ENCODE measurements at regions not wholly inside any gene's neighbourhood (a gene's known extent, or its start where the extent isn't known, plus 50 kb on each side); places are given as distances from the start of the nearest gene placed in this dataset.

- no peak for TF ChIP-seq CTCF (IDR thresholded peaks at IDR 0.05; ENCODE audit: borderline replicate concordance, insufficient read depth, low read depth, low read length)
- no peak overlapping the region for H3K4me3 ChIP-seq (ENCODE audit: low read depth, low read length)
These were observed 125.5 kb upstream of the TRPC4 start for GRCh38 chr13:37995092-37995491.

GRCh38 chr13:37986811-37987210 lies 117.2 kb upstream of the TRPC4 start:
- no peak for TF ChIP-seq CTCF (IDR thresholded peaks at IDR 0.05; ENCODE audit: borderline replicate concordance, insufficient read depth, low read depth, low read length)
- H3K4me3 ChIP-seq (ENCODE audit: low read depth, low read length), result no peak overlapping the region

GRCh38 chr13:37985281-37985680 lies 115.7 kb upstream of the TRPC4 start:
- H3K4me3 ChIP-seq (ENCODE audit: low read depth, low read length), result no peak overlapping the region
- TF ChIP-seq CTCF (IDR thresholded peaks at IDR 0.05; ENCODE audit: borderline replicate concordance, insufficient read depth, low read depth, low read length), result no peak

GRCh38 chr13:37984357-37984756 lies 114.8 kb upstream of the TRPC4 start:
- no peak overlapping the region for H3K4me3 ChIP-seq (ENCODE audit: low read depth, low read length)
- no peak for TF ChIP-seq CTCF (IDR thresholded peaks at IDR 0.05; ENCODE audit: borderline replicate concordance, insufficient read depth, low read depth, low read length)

GRCh38 chr13:37981932-37982331 lies 112.4 kb upstream of the TRPC4 start:
- H3K4me3 ChIP-seq (ENCODE audit: low read depth, low read length), result no peak overlapping the region
- TF ChIP-seq CTCF (IDR thresholded peaks at IDR 0.05; ENCODE audit: borderline replicate concordance, insufficient read depth, low read depth, low read length), result no peak

- no peak overlapping the region for H3K4me3 ChIP-seq (ENCODE audit: low read depth, low read length)
- TF ChIP-seq CTCF (IDR thresholded peaks at IDR 0.05; ENCODE audit: borderline replicate concordance, insufficient read depth, low read depth, low read length), result no peak
These were observed 109.1 kb upstream of the TRPC4 start for GRCh38 chr13:37978680-37979079.

GRCh38 chr13:37968555-37968954 lies 99.0 kb upstream of the TRPC4 start:
- no peak for TF ChIP-seq CTCF (IDR thresholded peaks at IDR 0.05; ENCODE audit: borderline replicate concordance, insufficient read depth, low read depth, low read length)

More at GRCh38 chr13:37968555-37968954, 99.0 kb upstream of the TRPC4 start:
- H3K4me3 ChIP-seq (ENCODE audit: low read depth, low read length), result no peak overlapping the region
